ENCODE measurements at regions not wholly inside any gene's neighbourhood (a gene's known extent, or its start where the extent isn't known, plus 50 kb on each side); places are given as distances from the start of the nearest gene placed in this dataset.

DNA sequence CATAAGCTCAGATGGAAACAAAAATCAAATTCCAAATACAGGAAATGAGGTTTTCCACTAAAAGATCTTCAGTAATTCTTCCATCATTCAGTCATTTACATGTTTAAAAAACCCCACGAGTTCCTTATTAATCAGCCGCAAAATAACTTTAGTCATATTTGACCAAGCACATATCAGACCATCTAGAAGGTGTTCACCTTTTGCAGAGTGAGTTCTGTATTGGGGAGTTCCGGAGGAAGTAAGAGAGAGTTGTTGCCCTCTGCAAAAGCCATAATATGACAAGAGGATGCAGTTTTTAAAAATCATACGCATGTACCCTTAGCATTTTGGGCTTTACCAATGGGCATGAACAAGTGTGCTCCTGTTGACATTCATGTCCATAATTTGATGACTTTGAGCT lies 61.6 kb downstream of the CCR1 start:
- no peak for DNase-seq

DNA sequence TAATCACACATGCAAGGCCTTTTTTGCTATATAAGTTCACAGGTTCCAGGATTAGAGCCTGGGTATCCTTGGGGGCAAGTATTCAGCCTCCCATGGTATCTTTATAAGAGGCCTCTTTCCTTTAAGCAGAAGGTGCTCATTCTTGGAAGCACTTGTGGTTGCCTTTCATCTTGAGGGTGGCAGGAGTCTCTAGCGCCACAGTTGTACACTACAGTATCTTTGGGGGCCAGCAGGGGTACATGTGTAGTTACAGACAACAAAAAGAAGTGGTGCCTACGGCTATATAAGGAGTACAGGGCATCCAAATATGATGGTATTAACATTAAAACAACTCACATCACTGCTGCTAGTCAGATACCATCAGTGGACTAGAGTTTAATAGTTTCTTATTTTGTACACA lies 62.1 kb downstream of the CCR1 start:
- DNase-seq: no peak

DNA sequence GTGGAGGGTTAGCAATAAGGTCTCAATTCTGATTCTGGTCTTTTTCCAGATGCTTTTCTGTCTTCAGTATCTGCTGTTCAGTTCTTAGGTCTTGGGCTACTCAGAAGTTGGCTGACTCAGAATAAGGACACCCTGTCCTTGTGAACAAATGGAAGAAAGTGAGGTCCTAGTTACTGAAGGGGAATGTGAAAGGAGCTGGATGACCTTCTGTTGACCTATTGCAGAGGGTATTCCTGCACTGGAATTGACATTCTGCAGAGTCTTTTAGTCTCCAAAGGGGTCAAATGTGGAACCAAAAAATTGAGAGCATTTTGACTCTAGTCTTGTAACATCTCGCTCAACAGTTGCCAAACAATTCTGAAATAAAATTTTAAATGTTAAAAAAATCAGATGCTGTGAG lies 63.0 kb downstream of the CCR1 start:
- DNase-seq: no peak

DNA sequence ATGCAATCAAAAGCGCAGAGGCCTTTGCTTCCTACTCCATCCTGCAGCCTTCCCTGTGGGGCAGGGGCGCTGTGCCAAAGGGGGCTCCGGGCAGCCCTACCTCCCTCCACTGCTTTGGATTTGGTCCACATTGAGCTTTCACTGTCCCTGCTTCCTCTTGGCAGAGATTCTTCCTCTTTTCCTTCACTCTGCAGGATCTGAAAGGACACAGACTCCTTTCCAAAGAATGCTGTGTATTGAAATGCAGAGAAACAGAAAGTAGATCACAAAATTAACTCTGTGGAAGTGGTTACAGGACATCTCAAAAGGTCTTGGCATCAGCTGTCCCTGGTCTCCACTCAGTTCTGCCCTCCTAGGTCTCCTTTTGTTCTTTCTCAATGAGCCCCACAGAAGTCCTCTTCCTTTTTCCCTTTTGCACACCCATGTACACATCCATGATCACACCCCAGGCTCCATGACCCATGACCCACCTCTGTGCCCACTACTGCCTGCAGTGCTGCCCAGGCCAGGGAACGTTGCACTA lies 64.1 kb downstream of the CCR1 start:
- DNase-seq: no peak

DNA sequence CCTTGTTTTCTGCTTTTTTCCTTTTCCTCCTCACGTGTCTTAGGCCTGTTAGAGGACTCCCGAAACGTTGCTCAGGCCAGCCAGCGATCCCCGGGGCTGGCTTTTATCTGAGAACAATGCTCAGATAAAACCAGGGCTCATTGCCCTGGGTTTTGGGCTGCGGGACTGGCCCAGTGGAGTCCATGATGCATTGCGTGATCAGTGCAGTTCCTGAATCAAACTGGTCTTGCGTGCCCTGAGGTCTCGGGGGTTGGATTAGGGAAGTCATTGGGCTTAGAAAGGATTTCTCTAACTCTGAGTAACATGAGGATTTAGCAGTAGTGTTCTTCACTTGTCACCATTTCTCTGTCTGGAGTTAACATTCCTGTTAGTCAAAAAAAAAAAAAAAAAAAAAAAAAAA lies 66.3 kb downstream of the CCR1 start:
- no peak for DNase-seq

DNA sequence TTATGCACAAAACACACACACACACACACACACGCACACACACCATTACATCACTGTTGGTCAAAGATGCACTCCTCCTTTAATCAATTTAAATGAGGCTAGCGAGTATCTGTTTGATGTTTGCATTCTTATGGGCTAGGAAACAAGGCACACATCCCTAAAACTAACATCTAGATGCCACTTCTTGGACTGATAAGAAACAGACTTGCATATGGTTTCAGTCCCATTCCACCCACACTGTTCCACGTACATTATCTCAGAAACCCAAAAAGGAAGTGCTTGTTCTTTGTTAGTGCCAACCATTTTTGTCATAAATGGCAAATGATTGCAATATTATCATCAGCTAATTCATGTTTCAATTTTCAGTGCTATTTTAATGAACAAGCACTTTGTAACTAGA lies 69.5 kb downstream of the CCR1 start:
- DNase-seq: no peak

DNA sequence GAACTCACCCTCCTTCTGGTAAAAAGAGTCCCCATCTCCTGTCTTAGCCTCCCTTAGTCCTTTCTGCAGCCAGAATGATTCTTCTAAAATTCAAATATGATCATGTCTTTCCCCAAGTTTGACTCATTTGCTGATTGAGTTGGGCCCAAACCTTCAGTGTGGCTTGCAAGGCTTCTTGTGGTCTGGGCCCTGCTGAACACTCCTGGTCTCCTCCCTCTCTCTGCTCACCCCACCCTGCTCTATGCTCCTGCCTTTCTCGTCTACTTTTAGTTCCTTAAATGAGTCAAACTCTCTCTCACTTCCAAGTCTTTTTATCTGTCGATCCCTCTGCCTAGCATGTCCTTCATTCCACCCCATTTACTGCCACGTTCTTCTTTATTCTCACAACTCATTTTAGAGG lies 72.6 kb downstream of the CCR1 start:
- no peak for DNase-seq

DNA sequence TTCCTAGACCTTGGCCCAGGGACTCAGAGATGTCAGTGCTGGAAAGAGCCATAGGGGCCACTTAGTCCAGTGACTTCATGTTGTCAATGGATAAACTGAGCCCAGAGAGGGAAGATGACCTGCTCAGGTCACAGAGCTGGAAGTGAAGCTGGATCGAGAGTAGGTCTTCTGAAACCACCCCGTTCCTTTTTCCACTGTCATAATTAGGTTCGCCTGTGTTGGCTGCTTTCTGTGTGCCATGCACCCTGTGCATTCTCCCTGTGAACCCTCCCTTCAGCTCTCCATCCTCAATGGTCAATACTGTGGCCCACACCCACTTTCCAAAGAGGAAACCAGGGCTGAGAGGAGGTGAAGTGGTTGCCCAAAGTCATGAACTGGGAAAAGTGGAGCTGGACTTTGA lies 74.8 kb downstream of the CCR1 start:
- no peak for DNase-seq

DNA sequence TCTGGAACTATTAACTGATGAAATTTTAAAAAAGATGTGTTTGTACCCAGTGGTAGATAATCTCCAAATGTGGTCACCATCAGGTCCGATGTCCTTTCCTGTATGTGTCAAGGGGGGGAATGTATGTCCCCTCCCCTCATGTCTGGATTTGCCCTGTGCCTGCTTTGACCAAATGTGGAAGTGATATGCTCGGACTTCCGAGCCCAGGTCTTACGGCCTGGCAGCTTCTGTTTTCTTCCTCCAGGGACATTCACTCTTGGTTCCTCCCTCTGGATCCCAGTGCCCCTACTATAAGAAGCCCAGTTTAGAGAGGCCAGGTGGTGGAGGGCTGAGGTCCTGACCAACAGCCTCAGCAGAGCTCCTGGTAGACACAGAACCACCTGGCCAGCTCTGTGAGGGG lies 75.5 kb downstream of the CCR1 start:
- DNase-seq: no peak

DNA sequence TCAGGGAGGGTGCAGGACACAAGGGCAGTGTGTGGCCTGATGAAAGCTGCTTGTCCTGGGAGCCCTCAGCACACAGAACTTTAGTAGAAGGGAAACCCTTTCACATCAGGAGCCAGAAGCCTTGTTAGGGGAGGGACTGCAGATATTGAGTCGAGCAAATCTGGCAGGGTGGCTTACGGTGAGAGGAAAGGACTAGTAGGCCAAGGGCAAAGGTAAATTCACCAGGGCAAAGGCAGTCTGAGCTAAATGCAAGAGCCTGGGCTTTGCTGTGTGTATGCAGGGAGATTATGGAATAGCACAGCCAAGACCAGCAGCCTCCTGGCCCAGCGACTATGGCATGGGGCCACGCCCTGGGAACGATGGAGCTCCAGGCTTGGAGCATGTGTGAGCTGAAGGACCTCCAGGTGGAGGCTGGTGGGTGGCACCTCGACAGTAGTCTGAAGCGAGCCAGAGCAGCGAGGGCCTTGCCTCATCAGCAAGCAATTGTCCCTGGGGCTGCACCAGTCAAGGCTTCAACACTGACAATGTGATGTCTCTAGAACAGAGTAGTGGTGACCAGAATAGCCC lies 76.1 kb downstream of the CCR1 start:
- DNase-seq: no peak

DNA sequence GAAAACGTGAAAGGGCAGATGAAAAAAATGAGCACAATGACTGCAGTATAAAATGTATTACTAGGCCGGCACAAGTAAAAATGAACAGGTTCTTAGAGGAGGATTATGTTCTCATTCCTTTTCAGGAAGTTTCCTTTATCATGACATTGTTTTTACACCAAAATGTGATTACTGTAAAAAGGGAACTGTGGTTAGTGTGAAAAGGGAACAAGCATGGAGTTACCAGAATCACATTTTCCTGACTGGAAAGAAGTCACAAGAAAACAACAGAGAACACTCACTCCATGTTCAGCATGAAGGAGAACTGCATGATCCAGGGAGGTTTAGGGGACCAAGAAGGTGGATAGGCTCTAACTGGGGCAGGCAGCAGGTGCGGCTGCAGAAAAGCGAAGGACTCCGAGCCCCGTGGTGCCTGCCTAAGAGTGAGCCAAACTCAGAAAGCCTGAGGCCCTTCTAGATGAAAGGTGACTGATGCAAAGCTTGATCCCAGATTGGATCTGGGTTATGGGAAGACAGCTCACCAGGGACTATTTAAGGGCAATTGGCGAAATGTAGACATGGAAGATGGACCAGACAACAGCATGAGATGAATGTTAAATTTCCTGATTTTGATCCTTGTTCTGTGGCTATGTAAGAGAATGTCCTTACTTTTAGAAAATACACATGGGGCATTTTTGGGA lies 77.3 kb downstream of the CCR1 start:
- no peak for DNase-seq

DNA sequence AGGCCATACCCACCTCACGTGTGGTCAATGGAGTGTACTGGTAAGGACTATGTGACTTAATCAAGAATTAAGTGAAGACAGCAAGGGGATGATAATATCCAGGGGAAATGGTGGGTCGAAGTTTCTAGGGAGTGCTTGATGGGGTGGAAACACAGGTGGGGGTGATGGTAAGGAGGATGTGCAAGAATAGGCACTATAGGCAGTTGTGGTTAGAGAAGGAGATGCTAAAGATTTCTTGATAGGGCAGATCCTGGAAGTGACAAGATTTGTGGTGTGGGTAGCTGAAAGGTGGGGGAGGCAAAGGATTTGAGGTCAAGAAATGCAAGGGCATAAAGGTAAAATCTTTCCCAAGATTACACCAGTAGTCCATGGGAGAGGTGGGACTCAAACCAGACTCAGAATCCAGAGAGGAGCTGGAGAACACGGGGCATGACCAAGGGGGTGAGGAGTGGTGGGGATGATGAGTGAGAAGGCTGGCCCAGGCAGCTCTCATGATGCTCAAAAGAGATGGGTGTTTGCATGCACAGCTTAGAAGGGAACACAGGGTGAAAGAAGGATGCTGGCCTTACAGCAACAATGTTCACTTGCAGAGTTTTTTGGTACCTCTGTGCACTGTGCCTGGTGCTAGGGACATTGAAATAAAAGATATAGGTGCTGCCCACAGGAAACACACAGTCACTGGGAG lies 78.4 kb downstream of the CCR1 start:
- DNase-seq: no peak

DNA sequence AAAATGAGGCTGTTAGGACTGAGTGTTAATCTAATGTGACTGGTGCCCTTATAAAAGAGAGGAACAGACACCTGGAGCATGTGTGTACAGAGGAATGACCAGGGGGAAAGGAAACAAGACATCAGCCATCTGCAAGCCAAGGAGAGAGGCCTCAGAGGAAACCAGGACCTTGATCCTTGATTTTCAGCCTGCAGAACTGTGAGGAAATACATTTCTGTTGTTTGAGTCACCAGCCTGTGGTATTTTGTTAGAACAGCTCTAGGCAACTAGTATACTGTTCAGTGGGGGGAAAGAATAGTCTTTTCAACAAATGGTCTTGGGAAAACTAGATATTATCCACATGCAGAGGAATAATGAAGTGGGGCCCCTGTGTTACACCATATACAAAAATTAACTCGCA lies 80.6 kb downstream of the CCR1 start:
- DNase-seq: no peak

DNA sequence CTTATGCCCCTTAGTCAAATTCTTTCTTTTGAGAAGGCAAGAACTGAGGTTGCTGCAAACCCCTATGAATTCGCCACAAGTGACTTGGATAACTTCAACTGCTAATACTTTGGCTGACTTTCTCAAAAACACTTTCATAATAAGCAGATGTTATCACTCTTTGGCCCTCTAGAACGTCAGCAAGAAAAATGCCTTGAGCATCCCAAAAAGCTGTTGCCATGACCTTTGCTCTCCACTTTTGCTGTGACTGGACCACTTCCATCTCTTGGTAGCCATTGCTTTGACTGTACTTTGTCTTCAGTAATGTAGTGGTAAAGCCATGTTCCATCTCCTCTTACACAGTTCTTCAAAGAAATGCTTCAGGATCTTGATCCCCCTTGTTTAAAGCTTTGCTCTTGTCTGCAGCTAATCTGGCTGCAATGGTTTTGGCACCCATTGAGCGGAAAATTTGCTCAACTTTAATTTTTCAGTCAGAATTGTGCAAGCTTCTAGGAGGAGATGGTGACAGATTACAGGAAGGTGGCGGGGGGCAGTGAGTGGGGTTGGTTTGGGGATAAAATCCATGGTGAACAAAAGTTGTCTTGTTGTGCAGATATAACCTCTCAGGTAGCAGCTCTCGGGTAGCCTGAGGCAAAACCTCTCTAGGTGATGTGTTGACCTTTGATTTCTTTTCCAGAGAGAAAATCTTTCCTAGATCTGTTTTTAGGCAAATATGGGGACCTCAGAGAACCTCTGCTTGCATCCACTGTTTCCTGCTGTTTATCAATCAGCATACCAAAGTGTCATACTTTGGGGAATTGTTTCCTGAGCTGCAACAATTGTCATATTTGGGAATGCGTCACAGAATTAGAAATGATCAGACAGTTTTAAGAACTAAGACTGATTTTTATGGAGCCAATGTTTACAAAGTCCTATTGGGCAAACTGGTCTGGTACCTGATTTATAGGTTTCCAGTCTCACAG lies 83.6 kb downstream of the CCR1 start:
- DNase-seq: no peak

DNA sequence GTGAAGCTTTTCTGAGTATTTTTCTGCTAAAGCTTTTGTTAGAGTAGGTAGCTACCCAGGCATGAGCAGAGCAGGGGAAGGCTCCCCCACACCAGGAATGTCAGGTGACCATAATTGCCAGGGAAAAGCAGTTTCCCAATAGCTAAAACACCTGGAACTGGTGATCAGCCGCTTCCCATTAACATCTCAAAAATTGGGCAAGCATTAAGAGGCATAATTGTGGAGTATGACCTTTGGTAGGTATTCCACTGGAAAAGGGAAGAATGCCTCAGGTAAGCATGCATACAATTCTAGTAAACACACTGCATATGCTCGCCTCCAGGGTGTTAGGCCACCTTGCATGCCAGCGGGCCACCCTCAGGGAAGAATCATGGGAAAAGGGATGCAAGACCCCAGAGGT lies 84.5 kb downstream of the CCR1 start:
- DNase-seq: no peak

DNA sequence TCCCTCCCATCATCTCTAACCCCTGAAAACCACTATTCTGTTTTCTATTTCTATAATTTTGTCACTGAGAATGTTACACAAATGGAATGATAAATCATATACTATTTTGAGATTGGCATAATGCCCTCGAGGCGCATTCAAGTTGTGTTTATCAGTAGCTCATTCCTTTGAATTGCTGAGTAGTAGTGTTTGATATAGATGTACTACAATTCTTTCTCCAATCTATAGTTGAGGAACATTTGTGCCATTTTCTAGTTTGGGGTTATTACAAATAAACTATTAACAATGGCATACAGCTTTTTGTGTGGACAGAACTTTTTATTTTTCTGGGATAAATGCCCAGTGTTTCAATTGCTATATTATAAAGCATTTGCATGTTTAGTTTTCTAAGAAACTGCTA lies 86.0 kb downstream of the CCR1 start:
- no peak for DNase-seq

DNA sequence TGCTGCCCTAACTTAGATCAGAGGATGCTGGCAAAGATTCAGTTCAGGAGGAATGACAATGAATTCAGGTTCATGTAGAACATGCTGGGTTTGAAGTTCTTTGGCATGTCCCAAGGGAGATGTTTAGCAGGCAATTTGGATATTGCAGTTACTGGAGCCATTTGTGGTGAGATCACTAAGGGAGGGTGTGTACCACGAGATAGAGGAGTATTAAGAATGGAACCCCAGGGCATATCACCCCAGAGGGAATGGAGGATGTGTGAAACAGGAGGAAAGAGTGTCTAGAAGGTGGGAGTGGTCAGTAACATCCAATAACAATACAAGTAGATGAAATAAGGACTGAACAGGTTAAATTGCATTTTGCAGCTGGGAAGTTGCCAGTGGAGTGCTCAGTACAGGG lies 87.1 kb downstream of the CCR1 start:
- no peak for DNase-seq

DNA sequence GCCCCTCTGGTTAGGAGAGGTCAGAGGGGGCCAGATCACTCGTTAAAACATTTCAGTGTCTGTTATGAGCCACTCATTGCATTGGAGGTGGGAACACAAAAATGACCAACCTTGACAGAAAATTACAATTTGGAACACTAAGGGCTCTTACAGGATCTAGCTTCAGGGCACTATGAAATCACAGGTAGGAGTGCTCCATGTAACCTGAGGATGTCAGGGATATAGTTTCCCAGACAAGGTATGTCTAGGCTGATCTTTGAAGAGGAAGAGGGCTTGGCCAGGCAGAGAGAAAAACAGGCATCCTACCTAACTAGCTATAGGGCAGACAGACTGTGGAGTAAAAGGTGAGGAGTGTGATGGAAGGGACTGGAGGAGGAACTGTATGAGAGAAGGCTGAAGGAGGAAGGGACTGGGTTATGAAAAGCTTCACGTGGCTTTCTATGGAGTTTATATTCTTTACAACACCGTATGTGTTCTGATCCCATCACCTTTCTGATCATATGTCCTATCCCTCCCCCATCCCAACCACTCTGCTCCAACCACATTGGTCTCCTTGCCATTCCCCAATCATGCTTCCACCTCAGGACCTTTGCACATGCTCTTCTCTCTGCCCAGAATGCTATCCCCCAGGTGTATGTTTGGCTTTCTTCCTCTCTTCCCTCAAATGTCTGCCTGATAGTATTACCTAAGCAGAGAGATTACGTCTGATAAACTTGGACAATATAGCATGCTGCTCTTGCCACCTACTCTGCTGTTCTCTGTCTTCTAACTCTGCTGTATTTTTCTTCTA lies 88.2 kb downstream of the CCR1 start:
- no peak for DNase-seq

DNA sequence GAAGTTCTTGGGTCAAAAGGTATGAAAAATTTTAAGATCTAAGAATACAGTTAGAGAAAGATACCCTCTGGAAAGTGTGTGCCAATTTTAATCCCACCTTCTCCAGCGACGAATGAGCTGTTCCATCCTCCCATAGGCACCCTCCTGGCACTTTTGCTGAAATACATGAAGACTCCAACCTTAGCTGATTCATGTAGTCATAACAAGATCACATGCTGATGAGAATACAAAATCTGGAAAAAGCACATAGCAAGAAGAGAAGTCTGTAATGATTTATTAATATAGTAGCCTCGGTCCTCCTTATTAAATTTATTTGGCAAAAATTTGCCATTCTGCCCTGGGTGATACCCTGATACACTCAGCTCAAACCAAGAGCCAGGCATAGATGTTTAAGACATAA lies 88.9 kb downstream of the CCR1 start:
- DNase-seq: no peak

DNA sequence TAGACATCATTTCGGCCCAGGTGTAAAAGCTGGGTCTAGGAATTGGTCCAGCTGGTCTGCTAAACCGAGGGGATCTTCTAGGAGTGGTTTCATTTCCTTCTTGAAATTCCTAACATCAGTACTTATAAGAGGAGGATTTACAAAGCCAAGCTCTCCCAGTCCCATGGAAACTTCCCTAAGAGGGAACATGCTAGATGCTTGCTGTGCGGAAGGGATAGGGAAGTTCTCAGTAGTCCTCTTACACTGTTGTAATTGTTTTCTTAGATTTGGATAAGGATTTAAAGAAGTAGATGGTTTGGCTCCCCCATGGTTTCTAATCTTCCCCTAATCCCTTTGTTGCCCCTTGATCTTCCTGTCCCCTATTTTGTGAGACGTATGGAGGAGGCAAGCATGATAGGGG lies 89.7 kb upstream of the XCR1 start:
- no peak for DNase-seq

DNA sequence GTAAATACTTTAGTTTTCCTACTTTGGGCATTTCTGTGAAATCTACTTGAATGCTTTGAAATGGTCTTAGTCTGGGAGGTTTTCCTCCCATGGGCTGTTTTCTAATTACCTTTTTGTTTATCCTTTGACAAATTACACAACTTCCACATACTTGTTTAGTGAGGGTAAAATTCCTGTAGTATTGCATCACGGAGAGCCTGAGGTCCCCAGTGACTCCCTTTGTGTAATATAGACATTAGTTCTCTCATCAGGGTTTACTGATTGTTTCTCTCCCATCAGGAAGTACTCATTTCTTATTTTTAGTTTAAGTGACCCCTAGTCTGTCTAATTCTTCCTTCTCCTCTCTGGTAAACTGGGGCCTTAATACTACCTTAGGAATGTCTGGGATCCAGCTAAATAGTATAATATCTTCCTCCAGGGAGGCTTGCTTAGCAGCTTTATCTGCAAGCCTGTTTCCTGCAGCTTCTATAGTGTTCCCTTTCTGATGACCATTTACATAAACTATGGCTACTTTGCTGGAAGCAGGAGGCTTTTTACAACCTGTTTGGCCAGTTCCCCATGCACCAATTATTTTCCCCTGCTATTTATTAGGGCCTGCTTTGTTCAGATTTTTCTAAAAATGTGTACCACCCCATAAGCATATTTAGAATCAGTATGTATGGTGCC lies 87.2 kb upstream of the XCR1 start:
- DNase-seq: no peak

DNA sequence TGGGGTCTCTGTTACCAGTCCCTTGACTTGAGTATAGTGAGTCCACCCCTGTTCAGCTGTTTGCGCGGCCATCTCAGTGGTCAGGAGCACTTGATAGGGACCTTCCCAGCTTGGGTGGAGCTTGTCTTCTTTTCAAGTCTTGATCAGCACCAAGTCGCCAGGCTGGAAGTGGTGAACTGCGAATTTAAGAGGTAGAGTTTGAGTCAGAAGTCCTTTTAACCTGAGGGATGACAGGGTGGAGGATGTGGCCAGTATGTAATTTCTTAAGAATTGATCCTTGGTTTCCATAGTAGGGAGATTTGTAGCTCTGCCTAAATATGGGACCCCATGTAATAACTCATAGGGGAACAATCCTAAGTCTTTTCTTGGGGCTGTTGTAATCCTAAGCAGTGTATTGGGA lies 86.3 kb upstream of the XCR1 start:
- no peak for DNase-seq
